ENCODE measurements at regions not wholly inside any gene's neighbourhood (a gene's known extent, or its start where the extent isn't known, plus 50 kb on each side); places are given as distances from the start of the nearest gene placed in this dataset.

GRCh38 chr14:40296821-40297220, 864.6 kb upstream of the FBXO33 start:
- Histone ChIP-seq H3K9me3 (replicated peaks; ENCODE audit: control insufficient read depth, low read depth, low read length) (no peaks in the 10 kb centered on the region), H3K27me3 (ENCODE audit: control insufficient read depth, insufficient read depth, low read length) (no peaks in the 10 kb centered on the region), H3K36me3 (ENCODE audit: control insufficient read depth, insufficient read depth, low read length) (no peaks in the 10 kb centered on the region), H3K27ac (ENCODE audit: low read length) (no peak overlapping the region), H3K4me1 (ENCODE audit: control insufficient read depth, insufficient read depth, low read length) (no peaks in the 10 kb centered on the region), H3K4me3 (ENCODE audit: low read length) (no peak overlapping the region)
- no peak for DNase-seq

DNA sequence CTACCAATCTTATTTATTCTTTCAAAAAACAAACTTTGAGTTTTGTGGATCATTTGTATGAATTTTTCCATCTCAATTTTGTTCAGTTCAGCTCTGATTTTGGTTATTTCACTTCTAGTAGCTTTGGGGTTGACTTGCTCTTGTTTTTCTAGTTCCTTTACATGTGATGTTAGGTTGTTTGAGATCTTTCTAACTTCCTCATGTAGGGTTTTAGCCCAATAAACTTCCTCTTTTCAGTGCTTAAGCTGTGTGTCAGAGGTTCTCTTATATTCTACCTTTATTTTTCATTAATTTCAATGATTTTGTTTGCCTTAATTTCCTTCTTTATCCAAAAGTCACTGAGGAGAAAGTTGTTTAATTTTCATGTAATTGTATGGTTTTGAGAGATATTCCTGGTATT, 860.4 kb upstream of the FBXO33 start:
- H3K9me3 ChIP-seq (replicated peaks; ENCODE audit: control insufficient read depth, low read depth, low read length) = no peaks in the 10 kb centered on the region
- H3K36me3 ChIP-seq (ENCODE audit: control insufficient read depth, insufficient read depth, low read length) = no peaks in the 10 kb centered on the region
- no peaks in the 10 kb centered on the region for H3K27me3 ChIP-seq (ENCODE audit: control insufficient read depth, insufficient read depth, low read length)
- H3K4me3 ChIP-seq (ENCODE audit: low read length) = no peak overlapping the region
- no peak for DNase-seq
- no peak overlapping the region for H3K27ac ChIP-seq (ENCODE audit: low read length)
- H3K4me1 ChIP-seq (ENCODE audit: control insufficient read depth, insufficient read depth, low read length) = no peaks in the 10 kb centered on the region

- H3K27me3 ChIP-seq (ENCODE audit: control insufficient read depth, insufficient read depth, low read length) = no peaks in the 10 kb centered on the region
- no peak for DNase-seq
- no peaks in the 10 kb centered on the region for H3K36me3 ChIP-seq (ENCODE audit: control insufficient read depth, insufficient read depth, low read length)
- H3K27ac ChIP-seq (ENCODE audit: low read length) = no peak overlapping the region
- H3K4me3 ChIP-seq (ENCODE audit: low read length) = no peak overlapping the region
- H3K4me1 ChIP-seq (ENCODE audit: control insufficient read depth, insufficient read depth, low read length) = no peaks in the 10 kb centered on the region
- no peaks in the 10 kb centered on the region for H3K9me3 ChIP-seq (replicated peaks; ENCODE audit: control insufficient read depth, low read depth, low read length)
- no CpG with 5 or more reads among the region's 1 CpG for WGBS (ENCODE audit: insufficient coverage)
Observed at GRCh38 chr14:40282196-40282595, 850.0 kb upstream of the FBXO33 start.

DNA sequence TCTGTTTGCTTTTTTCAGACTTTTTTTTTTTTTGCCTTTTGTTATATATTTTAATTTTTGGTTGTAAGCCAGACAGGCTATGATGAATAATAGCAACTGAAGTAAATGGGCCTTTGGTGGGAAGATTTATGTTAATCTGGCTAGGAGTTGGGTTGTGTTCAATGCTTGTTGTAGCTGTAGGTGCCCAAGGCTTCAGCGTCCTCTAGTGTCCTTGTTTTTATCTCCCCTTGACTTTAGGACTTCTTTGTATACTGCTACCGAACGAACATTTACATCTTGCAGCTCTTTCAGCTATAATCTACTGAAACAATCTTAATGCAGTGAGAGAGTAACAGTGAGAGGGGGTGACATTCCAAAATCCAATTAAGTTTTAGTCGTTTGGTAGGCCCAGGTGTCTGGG, 848.4 kb upstream of the FBXO33 start:
- Histone ChIP-seq H3K9me3 (replicated peaks; ENCODE audit: control insufficient read depth, low read depth, low read length) (no peaks in the 10 kb centered on the region), H3K4me3 (ENCODE audit: low read length) (no peak overlapping the region), H3K4me1 (ENCODE audit: control insufficient read depth, insufficient read depth, low read length) (no peaks in the 10 kb centered on the region), H3K27me3 (ENCODE audit: control insufficient read depth, insufficient read depth, low read length) (no peaks in the 10 kb centered on the region), H3K36me3 (ENCODE audit: control insufficient read depth, insufficient read depth, low read length) (no peaks in the 10 kb centered on the region), H3K27ac (ENCODE audit: low read length) (no peak overlapping the region)
- no peak for DNase-seq
- WGBS (ENCODE audit: insufficient coverage) = no CpG with 5 or more reads among the region's 4 CpGs

- no peak for DNase-seq
- H3K4me1 ChIP-seq (ENCODE audit: control insufficient read depth, insufficient read depth, low read length) = no peaks in the 10 kb centered on the region
- no peaks in the 10 kb centered on the region for H3K9me3 ChIP-seq (replicated peaks; ENCODE audit: control insufficient read depth, low read depth, low read length)
- H3K27me3 ChIP-seq (ENCODE audit: control insufficient read depth, insufficient read depth, low read length) = no peaks in the 10 kb centered on the region
- H3K4me3 ChIP-seq (ENCODE audit: low read length) = no peak overlapping the region
- no CpG with 5 or more reads among the region's 4 CpGs for whole genome bisulfite sequencing (ENCODE audit: insufficient coverage)
- H3K36me3 ChIP-seq (ENCODE audit: control insufficient read depth, insufficient read depth, low read length) = no peaks in the 10 kb centered on the region
- no peak overlapping the region for H3K27ac ChIP-seq (ENCODE audit: low read length)
Observed at GRCh38 chr14:40273417-40273816, 841.2 kb upstream of the FBXO33 start.

GRCh38 chr14:40271480-40271879, 839.2 kb upstream of the FBXO33 start:
- no peaks in the 10 kb centered on the region for H3K9me3 ChIP-seq (replicated peaks; ENCODE audit: control insufficient read depth, low read depth, low read length)
- no peaks in the 10 kb centered on the region for H3K27me3 ChIP-seq (ENCODE audit: control insufficient read depth, insufficient read depth, low read length)
- H3K36me3 ChIP-seq (ENCODE audit: control insufficient read depth, insufficient read depth, low read length) = no peaks in the 10 kb centered on the region
- DNase-seq = no peak
- H3K4me1 ChIP-seq (ENCODE audit: control insufficient read depth, insufficient read depth, low read length) = no peaks in the 10 kb centered on the region
- no peak overlapping the region for H3K27ac ChIP-seq (ENCODE audit: low read length)
- H3K4me3 ChIP-seq (ENCODE audit: low read length) = no peak overlapping the region
- WGBS (ENCODE audit: insufficient coverage) = no CpG with 5 or more reads among the region's 1 CpG

DNA sequence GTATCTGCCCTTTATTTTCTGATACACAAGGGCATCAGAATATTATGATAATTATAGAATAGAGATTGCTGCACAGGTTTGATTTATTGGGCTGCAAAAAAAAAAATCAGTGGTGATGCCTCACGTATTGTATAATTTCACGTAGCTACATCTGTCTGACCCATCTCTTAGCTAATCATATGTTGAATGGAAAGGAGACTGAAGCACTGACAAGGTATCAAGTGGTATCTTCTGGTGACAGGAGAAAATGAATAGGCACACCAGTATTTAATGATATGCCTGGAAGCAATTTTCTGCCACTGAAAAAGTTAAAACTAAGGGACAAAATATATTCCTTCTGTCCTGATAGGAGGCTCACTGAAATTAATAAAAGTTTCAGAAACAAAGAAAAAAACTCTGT, 837.2 kb upstream of the FBXO33 start:
- DNase-seq = no peak
- WGBS (ENCODE audit: insufficient coverage) = no CpG with 5 or more reads among the region's 2 CpGs
- no peak overlapping the region for H3K27ac ChIP-seq (ENCODE audit: low read length)
- no peaks in the 10 kb centered on the region for H3K27me3 ChIP-seq (ENCODE audit: control insufficient read depth, insufficient read depth, low read length)
- no peaks in the 10 kb centered on the region for H3K9me3 ChIP-seq (replicated peaks; ENCODE audit: control insufficient read depth, low read depth, low read length)
- H3K4me3 ChIP-seq (ENCODE audit: low read length) = no peak overlapping the region
- H3K36me3 ChIP-seq (ENCODE audit: control insufficient read depth, insufficient read depth, low read length) = no peaks in the 10 kb centered on the region
- no peaks in the 10 kb centered on the region for H3K4me1 ChIP-seq (ENCODE audit: control insufficient read depth, insufficient read depth, low read length)

- H3K9me3 ChIP-seq (replicated peaks; ENCODE audit: control insufficient read depth, low read depth, low read length) = no peaks in the 10 kb centered on the region
- no peaks in the 10 kb centered on the region for H3K36me3 ChIP-seq (ENCODE audit: control insufficient read depth, insufficient read depth, low read length)
- H3K4me1 ChIP-seq (ENCODE audit: control insufficient read depth, insufficient read depth, low read length) = no peaks in the 10 kb centered on the region
- no peak for DNase-seq
- no peak overlapping the region for H3K4me3 ChIP-seq (ENCODE audit: low read length)
- no CpG with 5 or more reads among the region's 2 CpGs for WGBS (ENCODE audit: insufficient coverage)
- no peak overlapping the region for H3K27ac ChIP-seq (ENCODE audit: low read length)
- H3K27me3 ChIP-seq (ENCODE audit: control insufficient read depth, insufficient read depth, low read length) = no peaks in the 10 kb centered on the region
Observed at GRCh38 chr14:40268236-40268635, 836.0 kb upstream of the FBXO33 start.

DNA sequence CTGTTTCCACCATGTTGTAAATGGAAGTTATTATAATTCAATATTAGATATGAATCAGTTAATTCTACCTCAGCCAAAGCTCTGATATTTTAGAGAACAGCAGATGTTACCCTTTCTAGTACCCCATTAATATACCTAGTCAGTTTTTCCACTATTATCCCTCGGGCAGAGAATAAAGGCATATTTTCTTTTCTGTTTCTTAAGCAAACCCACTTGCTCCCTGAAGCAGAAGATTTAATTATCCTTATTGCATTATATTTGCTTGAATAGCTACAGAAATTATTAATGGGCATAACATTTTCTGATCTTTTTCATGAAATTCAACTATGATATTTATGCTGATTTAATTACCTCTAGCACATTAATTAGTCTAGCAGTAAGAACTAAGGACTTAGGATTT, 832.9 kb upstream of the FBXO33 start:
- H3K4me1 ChIP-seq (ENCODE audit: control insufficient read depth, insufficient read depth, low read length) = no peaks in the 10 kb centered on the region

DNA sequence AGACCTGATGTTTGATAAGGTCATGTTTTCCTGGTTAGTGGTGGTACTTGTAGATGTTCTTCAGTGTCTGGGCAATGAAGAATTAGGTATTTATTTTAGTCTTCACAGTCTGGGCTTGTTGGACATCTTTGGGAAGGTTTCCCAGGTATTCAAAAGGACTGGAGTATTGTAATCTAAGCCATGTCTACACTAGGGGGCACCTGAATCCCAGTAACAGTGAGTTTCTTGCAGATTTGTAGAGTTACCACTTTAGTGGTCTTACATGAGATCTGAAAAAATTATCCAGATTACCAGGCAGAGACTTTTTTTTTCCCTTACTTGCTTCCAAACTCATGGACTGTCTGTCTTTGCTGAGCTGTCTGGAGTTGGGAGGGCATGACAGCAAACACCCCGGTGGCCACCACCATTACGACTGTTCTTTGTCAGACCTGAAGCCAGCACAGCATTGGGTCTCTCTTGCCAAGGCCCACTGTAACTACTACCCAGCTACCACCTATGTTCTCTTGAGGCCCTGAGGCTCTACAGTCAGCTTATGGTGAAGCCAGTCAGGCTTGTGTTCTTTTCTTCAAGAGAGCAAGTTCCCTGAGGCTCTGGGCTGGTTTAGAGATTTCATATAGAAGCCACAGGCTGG, 820.7 kb upstream of the FBXO33 start:
- no peak overlapping the region for H3K27ac ChIP-seq (ENCODE audit: low read length)
- H3K4me1 ChIP-seq (ENCODE audit: control insufficient read depth, insufficient read depth, low read length) = no peaks in the 10 kb centered on the region
- no peaks in the 10 kb centered on the region for H3K9me3 ChIP-seq (replicated peaks; ENCODE audit: control insufficient read depth, low read depth, low read length)
- H3K27me3 ChIP-seq (ENCODE audit: control insufficient read depth, insufficient read depth, low read length) = no peaks in the 10 kb centered on the region
- H3K4me3 ChIP-seq (ENCODE audit: low read length) = no peak overlapping the region
- 96% methylated on average over 2 of the region's 2 CpGs for whole genome bisulfite sequencing (ENCODE audit: insufficient coverage)
- H3K36me3 ChIP-seq (ENCODE audit: control insufficient read depth, insufficient read depth, low read length) = no peaks in the 10 kb centered on the region
- peak; percentile 9 for DNase-seq

More for the DNA sequence above, 832.9 kb upstream of the FBXO33 start:
- H3K4me3 ChIP-seq (ENCODE audit: low read length) = no peak overlapping the region
- H3K27me3 ChIP-seq (ENCODE audit: control insufficient read depth, insufficient read depth, low read length) = no peaks in the 10 kb centered on the region
- no peaks in the 10 kb centered on the region for H3K36me3 ChIP-seq (ENCODE audit: control insufficient read depth, insufficient read depth, low read length)
- no CpG with 5 or more reads among the region's 1 CpG for WGBS (ENCODE audit: insufficient coverage)
- H3K27ac ChIP-seq (ENCODE audit: low read length) = no peak overlapping the region
- H3K9me3 ChIP-seq (replicated peaks; ENCODE audit: control insufficient read depth, low read depth, low read length) = no peaks in the 10 kb centered on the region
- DNase-seq = no peak

- Histone ChIP-seq H3K27me3 (ENCODE audit: control insufficient read depth, insufficient read depth, low read length) (no peaks in the 10 kb centered on the region), H3K27ac (ENCODE audit: low read length) (no peak overlapping the region), H3K4me3 (ENCODE audit: low read length) (no peak overlapping the region), H3K9me3 (replicated peaks; ENCODE audit: control insufficient read depth, low read depth, low read length) (no peaks in the 10 kb centered on the region), H3K36me3 (ENCODE audit: control insufficient read depth, insufficient read depth, low read length) (no peaks in the 10 kb centered on the region), H3K4me1 (ENCODE audit: control insufficient read depth, insufficient read depth, low read length) (no peaks in the 10 kb centered on the region)
- WGBS (ENCODE audit: insufficient coverage) = no CpG with 5 or more reads among the region's 1 CpG
- DNase-seq = no peak
Observed at GRCh38 chr14:40248671-40249070, 816.4 kb upstream of the FBXO33 start.

Data from muscle of leg (tissue), 3 donors.